GM18873 (cell line): ENCODE measurements at regions not wholly inside any gene's neighbourhood (a gene's known extent, or its start where the extent isn't known, plus 50 kb on each side); places are given as distances from the start of the nearest gene placed in this dataset.

Source experiments
- ATAC-seq: cut with Tn5 transposase; IDR thresholded peaks from one replicate; pipeline ENCODE4 v1.9.1; 2021; ENCODE audit warnings: mild to moderate bottlenecking, moderate library complexity, moderate number of reproducible peaks; ENCODE audit not compliant: unreplicated experiment, low FRiP score

DNA sequence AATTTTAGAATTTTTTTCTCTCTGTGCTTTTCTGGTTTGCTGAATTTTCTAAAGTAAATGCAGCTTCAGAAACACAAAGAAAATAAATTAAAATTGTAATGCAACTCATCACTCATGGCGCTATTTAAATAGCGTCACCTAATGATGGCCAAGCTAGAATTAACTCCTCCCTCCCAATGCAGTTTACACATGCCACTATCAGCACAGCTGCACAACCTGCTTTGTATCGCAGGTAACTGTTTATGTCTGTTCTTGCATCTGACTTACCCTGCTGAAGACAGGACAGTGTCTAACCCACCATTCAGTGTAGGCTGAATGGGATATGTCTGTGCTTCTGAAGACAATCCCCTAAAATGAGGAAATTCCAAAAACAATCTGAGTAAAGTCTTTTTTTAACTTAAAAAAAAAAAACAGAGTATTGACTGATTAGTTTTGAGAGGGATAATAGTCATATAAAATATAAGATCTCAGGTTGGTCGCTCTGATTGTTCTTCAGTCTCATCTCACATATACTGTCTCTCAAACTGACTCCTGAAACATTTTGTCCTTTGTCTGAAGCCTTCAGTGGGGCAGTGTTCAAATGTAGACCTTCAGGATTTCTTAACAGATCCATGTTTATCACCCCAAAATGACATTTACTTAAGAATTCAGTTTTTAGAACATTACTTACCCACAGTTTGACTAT, 271.4 kb downstream of the ZEB2 start:
- no peak for ATAC-seq

DNA sequence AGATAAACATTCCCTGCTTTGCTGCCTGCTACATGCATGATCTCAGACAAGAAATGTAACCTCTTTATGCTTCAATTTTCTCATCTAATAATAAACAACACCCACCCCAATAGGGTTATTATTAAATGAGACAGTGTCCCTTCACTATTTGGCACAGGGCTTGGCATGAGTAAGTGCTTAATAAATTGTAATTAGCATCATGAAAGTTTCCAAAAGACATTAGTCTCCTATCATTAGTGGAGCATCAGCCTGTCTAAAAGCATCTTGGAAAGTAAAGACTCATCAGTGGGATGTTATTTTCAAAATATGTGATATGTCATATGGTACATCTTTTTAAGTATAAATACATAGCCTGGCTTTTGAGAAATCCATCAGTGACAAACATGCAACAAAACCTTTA, 275.0 kb downstream of the ZEB2 start:
- no peak for ATAC-seq

DNA sequence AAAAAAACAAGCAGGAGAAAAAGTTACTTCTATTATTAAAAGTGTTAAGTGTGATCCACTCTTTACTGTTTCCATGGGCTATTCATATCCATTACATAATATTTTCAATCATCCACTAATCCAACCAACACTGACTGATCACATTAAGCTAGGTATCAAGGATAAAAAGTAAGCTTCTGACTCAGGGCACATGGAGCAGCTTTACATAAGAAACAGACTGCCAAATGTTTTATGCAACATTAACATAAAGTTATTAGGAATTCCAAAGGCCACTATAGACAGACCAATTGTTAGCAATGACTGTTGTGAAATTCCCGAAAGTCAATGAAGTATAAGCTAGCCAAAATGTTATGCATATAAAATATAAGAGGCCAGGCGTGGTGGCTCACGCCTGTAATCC, 277.6 kb downstream of the ZEB2 start:
- ATAC-seq = no peak

DNA sequence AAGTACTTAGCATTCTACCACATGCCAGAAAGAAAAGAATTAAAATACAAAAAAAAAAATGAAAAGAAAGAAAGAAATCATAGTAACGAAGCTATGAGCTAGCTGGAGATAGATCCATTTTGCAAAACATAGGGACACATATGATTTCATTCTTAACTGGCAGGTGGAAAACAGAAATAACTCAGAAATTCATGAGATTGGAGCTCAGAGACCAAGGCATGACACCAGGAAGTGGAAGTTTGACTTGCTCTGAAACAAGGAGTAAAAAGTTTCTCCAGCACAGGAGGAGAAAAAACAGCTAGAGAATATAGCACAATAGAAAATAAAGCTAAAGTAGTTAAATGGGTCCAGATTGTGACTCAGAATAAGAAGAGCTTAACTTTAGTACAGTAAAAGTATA, 278.1 kb downstream of the ZEB2 start:
- no peak for ATAC-seq

DNA sequence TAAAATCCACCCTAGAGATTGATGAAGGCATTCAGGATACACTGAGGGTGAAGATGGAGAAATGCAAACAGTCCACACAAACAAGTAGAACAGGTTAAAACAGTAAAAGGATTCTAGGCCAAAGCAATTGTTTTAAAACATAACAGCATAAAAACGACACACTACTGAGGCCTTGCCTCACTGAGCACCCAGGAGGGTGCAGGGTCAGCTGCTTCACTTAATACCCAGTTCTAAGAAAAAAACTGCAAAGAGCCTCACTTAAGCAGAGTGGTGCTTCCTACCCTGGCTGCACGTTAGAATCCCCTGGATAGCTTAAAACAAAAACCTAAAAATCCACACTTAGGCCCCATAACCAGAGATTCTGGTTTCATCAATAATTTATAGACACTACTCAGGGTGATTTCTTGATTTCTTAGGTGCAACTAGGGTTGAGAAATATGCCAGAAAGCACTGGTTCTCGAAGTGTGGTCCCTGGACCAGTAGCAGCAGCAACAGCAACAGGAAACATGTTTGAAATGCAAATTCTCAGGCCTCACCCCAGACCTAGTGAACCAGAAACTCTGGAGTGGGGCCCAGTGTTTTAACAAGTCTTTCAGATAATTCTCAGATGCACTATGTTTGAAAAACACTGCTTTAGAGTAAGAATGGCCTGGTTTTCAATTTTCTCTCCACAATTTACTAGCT, 279.1 kb downstream of the ZEB2 start:
- peak; percentile 87 for ATAC-seq

DNA sequence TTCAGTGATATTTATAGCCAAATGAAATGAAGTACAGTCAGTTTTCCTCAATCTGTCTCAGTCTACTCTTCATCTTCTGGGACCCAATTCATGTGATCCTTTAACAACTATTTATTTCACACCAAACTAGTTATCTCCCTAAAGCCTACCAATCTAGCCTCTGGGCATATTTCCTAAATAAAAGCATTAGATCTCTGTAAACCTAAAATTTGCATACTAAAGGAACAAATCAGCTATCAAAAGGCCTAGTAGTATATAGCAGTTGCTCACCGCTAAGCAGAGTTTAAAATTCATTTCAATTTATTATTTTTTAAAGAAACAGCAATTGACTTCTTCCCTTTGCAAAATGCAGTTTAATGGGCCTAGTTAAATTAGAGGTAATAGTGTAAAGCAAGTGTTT, 280.2 kb downstream of the ZEB2 start:
- ATAC-seq = no peak

DNA sequence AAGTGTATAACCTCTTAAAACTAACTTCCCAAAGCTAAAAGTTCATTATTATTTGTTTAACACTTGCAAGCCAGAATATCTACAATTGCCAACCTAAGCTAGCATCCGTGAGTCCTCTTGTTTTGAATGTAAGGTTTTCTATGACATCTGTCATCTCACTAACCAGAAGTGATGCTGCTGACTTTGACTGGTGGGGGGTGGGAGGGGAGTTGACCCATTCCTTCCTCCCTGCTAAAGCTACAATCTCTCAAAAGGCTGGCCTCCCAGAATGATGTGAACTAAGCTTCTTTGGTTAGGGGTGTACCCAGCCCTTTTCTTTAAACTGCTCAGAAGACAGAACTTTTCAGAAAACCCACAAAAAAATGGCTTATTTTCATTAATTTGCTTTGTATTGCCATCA, 280.6 kb downstream of the ZEB2 start:
- no peak for ATAC-seq

DNA sequence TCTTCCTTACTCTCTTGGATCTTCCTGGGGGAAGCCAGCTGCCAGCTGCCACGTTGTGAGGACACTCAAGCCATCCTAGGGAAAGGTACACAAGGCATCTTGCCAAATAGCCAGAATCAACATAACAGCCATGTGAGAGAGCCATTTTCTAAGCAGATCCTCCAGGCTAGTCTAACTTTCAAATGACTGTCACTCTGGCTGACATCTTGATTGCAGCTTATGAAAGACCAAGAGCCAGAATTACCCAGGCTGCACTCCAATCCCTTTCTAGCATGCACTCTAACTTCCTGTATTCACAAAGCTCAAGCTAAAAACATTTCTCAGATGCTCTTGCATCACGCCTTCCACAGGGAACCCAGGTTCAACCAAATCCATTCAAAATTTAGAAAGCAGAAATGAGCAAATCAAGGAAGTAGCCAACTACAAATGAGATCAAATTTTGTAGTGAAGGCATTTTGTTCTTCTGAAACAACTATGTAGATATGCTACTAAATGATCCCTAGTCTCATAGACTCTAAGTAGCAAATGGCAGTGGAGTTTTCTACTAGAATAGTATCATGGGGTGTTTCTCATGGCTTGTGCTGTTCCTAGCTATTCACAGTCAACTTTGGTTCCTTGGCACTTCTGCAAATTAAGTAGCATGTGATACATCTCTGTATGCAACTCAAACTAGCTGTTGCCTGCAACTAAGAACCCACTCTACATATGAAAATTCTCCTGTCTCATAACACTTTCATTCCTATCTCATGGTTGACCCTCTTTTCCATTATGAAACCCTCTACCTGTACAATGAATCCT, 281.9 kb downstream of the ZEB2 start:
- ATAC-seq = no peak

DNA sequence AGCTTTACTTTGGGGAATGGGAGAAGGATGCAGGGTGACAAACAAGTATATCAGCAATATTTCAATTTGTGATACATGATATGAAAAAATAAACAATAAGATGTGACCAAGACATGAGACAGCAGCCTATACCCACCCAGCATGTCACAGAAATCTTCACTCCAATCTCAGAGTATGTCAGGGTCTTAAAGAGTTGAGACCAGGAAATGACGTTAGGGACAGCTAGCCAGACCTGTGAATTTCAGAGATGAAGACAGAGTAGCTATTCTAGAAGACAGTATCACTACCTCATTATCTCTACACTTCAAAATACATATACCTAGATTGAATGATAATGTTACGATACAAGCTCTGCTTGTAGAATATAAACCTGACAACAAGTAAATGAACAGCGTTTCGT, 282.8 kb downstream of the ZEB2 start:
- ATAC-seq = no peak

DNA sequence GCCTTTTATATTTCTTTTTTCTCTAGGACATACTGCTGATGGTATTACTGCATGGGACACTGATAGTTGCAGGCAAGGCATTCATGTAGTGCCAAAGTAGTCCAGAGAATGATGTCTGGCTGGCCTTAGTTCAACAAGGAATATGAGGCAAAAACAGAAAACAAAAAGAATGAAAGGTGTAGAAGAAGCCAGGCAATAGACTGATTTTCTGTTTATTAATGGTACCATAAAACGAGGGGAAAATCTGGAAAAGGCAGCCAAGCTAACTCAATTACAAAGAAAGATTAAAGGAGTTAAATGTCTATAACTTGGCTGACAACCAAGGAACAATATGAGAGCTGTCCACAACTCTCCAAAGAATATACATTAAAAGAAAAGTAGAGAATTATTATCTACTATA, 284.9 kb downstream of the ZEB2 start:
- no peak for ATAC-seq

DNA sequence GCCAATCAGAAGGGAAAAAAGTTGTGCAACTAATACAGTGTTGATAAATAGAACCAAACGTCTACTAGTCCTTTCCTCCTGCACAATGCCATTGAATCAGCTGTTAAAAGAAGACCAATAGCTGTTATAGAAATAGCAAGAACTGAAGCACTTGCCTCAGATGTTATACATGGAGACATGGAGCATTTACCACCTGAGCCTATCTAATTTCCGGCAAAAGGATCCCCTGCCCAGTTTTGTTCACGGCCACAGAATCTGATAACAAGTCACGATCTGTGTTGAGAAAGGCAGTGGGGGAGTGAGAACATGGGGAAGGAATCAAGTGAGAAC, 285.4 kb downstream of the ZEB2 start:
- ATAC-seq = no peak

DNA sequence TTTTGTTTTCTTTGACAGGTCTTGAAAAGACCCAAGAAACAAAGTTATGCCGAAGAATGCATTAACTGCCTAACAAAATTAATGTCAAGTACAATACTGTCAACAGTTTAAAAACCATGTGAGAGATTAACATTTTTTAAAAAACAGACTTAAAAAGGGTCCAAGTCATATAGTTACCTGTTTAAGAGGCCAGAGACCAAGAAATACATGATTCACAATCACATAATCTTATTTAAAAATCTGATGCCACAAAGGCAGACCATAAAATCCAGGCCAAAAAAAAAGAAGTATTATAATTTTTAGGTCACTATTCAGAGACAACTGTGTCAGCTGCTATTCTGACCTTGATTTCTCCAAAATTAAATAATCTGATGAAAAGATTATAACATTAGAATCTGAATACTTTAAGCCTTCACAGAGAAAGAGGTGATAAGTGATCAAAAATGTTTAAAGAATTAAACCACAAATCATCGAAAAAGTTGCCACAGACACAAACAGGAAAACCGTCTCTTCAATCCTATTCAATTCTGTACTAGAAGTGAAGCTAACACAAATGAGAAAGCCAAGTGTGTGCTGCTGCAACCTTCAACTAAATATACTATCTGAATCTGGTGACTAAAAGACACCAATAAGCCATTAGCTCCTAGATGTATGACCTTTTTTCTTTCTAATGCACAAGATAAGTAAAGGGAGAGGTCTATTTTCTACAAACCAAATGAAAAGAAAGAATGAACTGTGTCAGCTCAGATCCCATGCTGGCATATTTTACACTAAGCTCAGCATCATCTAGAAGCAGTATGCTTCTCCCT, 286.0 kb downstream of the ZEB2 start:
- no peak for ATAC-seq

DNA sequence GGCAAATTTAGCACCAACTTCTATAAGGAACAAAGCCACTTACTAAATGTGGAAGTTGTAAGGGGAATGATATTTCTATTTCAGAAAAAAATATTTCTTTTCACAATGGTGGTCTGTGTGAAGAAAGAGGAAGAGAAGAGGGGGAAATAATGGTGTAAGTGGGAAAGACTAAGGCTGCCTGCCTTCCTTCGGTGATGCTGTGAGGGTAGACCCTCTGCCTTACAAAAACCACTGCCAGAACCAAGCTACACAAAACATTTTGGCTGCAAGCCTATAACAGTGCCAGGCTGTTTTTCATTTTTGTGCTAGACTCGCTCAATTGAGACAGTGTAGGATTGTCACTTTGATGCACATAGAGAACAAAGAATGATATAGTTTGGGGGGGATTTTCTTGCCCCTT, 286.6 kb downstream of the ZEB2 start:
- ATAC-seq = no peak

DNA sequence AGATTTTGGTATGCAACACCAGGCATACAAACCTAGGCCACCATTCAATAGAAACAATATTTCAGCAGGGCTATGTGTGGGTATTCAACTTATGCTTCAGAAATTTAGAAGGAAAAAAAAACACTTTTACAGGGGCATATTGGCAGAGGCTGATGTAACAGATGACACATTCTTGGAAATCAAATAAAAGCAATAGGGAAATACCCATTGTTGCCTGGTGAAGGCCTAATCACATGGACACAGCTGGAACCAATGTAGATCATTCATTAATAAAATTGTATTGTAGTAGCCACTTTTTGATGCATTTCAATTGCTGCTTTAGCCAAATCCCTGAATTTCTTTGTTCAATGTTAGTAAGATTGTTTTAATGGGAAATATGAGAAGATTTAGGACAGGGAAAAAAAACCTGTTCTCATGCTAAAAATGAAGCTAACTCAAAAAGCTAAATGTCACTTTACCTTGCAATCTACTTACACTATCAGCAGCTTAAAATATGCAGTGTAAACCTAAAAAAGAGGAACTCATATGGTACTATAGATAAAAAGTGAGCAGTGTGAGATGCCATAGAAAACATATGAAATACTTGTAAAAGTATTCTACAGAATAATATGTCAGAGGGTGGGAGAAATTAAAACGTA, 289.4 kb downstream of the ZEB2 start:
- no peak for ATAC-seq

DNA sequence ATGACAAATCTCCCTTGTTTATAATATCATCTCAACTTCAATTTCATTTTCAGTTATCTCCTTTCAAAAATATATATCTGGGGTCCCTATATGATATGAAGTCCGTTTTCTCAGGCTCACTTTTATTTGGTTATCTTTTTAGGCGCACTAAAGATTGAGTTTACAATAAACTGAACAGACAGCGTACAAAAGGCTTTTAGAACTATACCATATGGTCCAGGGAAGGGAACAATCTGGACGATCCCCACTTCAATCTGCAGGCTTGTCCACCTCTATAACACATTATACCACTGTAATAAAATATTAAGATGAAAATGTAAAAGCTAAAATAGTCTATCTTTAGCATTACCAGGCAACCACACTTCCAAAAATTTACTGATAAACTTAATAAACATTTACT, 289.9 kb downstream of the ZEB2 start:
- no peak for ATAC-seq

DNA sequence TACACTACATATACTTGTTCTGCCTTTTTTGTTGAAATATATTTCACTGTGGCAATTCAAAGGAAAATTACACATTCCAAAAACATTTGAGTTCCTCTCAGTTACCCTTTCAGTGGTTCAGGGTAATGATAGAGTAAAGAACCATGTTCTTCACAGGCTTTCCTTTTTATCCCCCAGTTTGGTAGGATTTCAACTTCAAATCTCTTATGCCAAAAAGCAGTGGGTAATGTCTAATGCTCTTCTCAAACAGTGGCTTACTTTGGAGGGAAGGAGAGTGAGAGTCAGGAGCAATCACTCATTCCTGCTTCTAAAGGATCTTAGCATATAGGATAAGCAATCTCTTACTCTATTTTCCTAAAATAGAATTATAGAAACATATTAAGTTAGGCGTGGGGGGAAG, 290.6 kb downstream of the ZEB2 start:
- ATAC-seq = no peak

DNA sequence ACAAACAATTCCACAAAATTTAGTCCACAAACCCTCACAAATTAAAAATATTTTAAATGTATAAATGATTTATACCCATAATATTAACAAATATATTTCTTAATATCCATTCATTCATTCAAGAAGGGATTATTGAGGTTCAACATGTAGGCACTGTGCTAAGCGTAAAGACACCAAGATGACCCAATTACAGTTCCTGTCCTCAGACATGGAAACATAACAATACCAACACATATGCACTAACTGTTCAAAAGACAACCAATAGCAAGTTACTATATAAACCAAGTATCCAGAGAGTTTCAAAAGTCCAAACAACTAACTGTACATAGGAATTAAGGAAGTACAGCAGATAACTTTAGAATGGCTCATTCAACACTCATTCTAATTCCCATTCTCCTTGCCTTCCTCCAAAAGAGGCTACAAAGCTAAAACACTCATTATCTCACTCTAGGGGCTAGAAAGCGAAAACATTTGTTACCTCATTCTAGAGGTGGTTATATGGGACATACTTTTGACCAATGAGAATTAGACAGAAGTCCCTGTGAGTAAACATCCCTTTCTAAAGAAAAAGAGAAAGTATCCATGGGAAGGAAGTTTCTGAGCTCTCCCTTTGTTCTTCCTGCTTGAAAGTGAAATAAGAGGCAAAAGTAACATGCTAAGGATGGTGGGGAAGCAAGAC, 292.4 kb downstream of the ZEB2 start:
- ATAC-seq = no peak

DNA sequence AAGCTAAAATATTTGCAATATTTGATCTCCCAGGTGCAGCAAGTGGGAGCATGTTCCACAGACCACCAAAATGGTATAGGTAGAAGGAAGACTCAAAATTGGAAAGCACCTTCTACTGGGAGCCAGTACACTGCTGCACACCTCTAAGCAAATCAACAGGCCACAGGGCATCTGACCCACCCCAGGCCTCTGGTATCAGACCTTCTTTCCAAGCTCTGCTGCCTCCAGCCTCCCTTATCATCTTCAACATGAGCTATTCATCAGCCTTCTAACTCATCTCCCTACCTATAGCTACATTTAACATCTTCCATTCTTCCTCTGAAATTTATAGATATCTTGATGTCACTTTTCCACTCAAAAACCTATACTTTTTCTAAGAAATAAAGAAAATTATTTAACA, 294.8 kb downstream of the ZEB2 start:
- no peak for ATAC-seq

DNA sequence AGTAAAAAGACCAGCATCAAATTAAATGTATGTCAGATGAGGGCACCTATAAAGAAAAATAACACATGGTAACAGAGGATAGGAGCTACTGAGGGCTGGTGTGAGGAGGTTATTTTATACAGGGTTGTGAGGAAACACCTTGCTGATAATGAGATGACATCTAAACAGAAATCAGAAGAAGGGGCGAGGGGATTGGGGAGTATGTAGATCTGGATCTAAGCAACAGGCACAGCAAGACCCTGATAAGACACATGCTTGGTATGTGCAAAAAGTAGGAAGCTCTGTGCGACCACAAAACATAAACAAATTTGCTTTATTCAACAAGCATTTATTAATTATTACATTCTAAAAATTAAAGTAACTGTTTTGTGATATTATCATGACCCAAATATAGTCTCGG, 295.4 kb downstream of the ZEB2 start:
- no peak for ATAC-seq

DNA sequence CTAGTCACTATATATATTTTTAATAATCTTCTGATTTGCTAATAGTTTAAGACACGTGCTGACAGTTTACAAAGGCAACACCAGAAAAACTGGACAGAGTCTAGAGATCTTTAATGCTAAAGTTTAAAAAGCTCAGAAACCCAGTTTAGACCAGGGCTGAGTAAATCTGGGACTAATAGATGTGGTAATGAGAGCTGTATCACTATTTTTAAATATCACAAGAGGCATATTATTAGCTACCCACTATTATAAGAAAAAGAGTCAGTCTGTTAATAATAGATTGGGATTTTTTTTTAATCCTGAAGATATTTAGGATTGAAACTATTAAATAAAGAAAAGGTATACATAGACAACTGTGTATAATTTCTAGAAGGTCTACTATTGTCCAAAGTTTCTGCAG, 299.9 kb downstream of the ZEB2 start:
- ATAC-seq = no peak
